ENCODE measurements at regions not wholly inside any gene's neighbourhood (a gene's known extent, or its start where the extent isn't known, plus 50 kb on each side); places are given as distances from the start of the nearest gene placed in this dataset.

DNA sequence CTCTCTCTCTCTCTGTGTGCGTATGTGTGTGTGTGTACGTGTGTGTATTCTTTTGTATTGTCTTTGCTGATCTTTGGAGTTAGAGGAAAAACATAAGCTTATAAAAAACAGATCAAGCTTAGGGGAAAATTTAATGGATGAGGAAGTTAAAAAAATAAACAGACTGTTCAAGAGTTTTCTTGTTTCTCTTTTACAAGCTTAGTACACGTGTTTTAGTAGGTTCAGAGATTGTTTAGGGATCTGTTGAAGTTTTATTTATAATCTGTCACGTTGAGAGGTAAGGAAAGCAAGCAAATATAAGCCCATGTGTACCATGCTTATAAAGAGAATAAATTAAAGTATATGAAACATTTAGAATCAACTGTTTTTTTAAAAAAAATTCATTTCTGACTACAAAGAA, 1470.3 kb upstream of the NUDT12 start:
- H3K27ac ChIP-seq, result no peak overlapping the region
- TF ChIP-seq CTCF (IDR thresholded peaks at IDR 0.05), result no peak
- H3K4me3 ChIP-seq, result no peak overlapping the region
- DNase-seq (ENCODE audit: low spot score), result no peak

DNA sequence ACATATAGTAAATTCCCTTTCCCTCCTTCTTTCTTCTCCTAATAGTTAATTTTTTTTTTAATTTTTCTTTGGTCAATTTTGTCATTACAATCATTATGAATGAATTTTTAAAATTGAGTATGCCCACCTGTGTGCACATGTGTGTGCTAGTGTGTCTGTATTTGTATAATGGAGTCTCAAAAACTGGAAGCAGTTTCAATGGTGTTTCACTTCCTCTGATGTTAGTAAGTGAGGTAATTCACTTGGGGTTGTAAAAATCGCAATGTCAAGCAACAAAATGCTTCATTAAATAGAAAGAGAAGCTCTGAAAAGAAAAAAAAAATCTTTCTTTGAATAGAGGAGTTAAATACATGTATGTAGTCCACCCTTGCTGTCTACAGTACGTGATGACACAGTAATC, 1467.6 kb upstream of the NUDT12 start:
- no peak for DNase-seq (ENCODE audit: low spot score)
- no peak for TF ChIP-seq CTCF (IDR thresholded peaks at IDR 0.05)
- no peak overlapping the region for H3K27ac ChIP-seq
- no peak overlapping the region for H3K4me3 ChIP-seq

- no peak for TF ChIP-seq CTCF (IDR thresholded peaks at IDR 0.05)
- H3K4me3 ChIP-seq, result no peak overlapping the region
- DNase-seq (ENCODE audit: low spot score), result no peak
- no peak overlapping the region for H3K27ac ChIP-seq
Observed at GRCh38 chr5:105015098-105015497, 1452.5 kb upstream of the NUDT12 start.

- H3K4me3 ChIP-seq, result no peak overlapping the region
- TF ChIP-seq CTCF (IDR thresholded peaks at IDR 0.05), result no peak
- no peak for DNase-seq (ENCODE audit: low spot score)
Observed at GRCh38 chr5:104998572-104998971, 1436.0 kb upstream of the NUDT12 start.

GRCh38 chr5:104998169-104998568, 1435.6 kb upstream of the NUDT12 start:
- H3K4me3 ChIP-seq, result no peak overlapping the region
- no peak for DNase-seq (ENCODE audit: low spot score)
- TF ChIP-seq CTCF (IDR thresholded peaks at IDR 0.05), result no peak
- H3K27ac ChIP-seq, result no peak overlapping the region

More at GRCh38 chr5:104998572-104998971, 1436.0 kb upstream of the NUDT12 start:
- no peak overlapping the region for H3K27ac ChIP-seq

DNA sequence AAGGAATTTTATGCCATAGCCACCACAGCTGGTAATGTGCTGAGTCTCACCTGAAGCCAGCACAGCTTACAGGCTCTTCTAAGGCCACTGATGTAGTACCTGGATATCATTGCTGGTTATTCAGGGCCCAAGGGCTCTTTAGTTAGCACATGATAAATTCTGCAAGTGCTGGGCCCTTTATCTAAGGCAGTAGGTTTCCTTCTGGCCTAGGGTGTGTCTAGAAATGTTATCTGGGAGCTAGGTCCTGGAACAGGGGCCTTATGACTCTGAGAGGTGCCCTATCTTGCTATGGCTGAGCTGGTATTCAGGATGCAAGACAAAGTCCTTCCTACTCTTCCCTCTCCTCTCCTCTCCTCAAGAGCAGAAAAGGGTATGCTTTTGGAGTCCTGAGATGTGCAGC, 1424.5 kb upstream of the NUDT12 start:
- no peak for DNase-seq (ENCODE audit: low spot score)
- no peak for TF ChIP-seq CTCF (IDR thresholded peaks at IDR 0.05)
- no peak overlapping the region for H3K27ac ChIP-seq

GRCh38 chr5:104977529-104977928, 1414.9 kb upstream of the NUDT12 start:
- no peak for DNase-seq (ENCODE audit: low spot score)
- H3K27ac ChIP-seq, result no peak overlapping the region
- no peak for TF ChIP-seq CTCF (IDR thresholded peaks at IDR 0.05)
- no peak overlapping the region for H3K4me3 ChIP-seq

More for the DNA sequence above, 1424.5 kb upstream of the NUDT12 start:
- no peak overlapping the region for H3K4me3 ChIP-seq
